B cell (primary cell): ENCODE measurements at regions not wholly inside any gene's neighbourhood (a gene's known extent, or its start where the extent isn't known, plus 50 kb on each side); places are given as distances from the start of the nearest gene placed in this dataset.

ENCODE experiments used
- CTCF ChIP-seq: fragments of 200-600 bp; IDR thresholded peaks from one replicate; pipeline ENCODE4 v1.8.0; 2022; ENCODE audit warnings: antibody characterized with exemption, mild to moderate bottlenecking
- EZH2 ChIP-seq: IDR thresholded peaks from 2 replicates; pipeline ENCODE4 v1.6.1; 2012; ENCODE audit warnings: borderline replicate concordance, low read depth, mild to moderate bottlenecking, moderate library complexity, low read length; ENCODE audit not compliant: insufficient read depth, poor library complexity, severe bottlenecking

GRCh38 chr16:87186446-87186845 lies 130.7 kb downstream of the C16orf95 start:
- TF ChIP-seq CTCF = no peak
- no peak for TF ChIP-seq EZH2
